ENCODE measurements at regions not wholly inside any gene's neighbourhood (a gene's known extent, or its start where the extent isn't known, plus 50 kb on each side); places are given as distances from the start of the nearest gene placed in this dataset.

- Histone ChIP-seq H3K9ac (ENCODE audit: low read length in 5 of 5) (peak overlapping the region in 4 of 5 donors; percentile 59 to 82 (median 76)), H3K4me1 (ENCODE audit: control insufficient read depth in 5 of 5, insufficient read depth in 5 of 5, low read length in 5 of 5) (peaks cover 37 to 79% (median 70%) of the 10 kb centered on the region in 5 donors), H3K9me3 (ENCODE audit: control insufficient read depth in 5 of 5, low read length in 5 of 5) (no peaks in the 10 kb centered on the region)
These were observed 181.1 kb downstream of the SEC14L1 start for GRCh38 chr17:77321649-77322513.

GRCh38 chr17:77322514-77323412 is 182.0 kb downstream of the SEC14L1 start:
- H3K36me3 ChIP-seq (ENCODE audit: control insufficient read depth in 5 of 5, insufficient read depth in 5 of 5, low read length in 5 of 5): no peaks in the 10 kb centered on the region
- peak overlapping the region; percentile 99 for H3K27ac ChIP-seq (ENCODE audit: low read depth, low read length)
- H3K9ac ChIP-seq (ENCODE audit: low read length in 5 of 5): peak overlapping the region; percentile 72 to 87 (median 79)
- no peaks in the 10 kb centered on the region for H3K27me3 ChIP-seq (ENCODE audit: control insufficient read depth in 5 of 5, insufficient read depth in 4 of 5, low read length in 5 of 5)
- peak overlapping the region; percentile 26 to 57 (median 44) for H3K4me3 ChIP-seq (ENCODE audit: low read depth in 1 of 5, low read length in 5 of 5)
- H3K9me3 ChIP-seq (ENCODE audit: control insufficient read depth in 5 of 5, low read length in 5 of 5): no peaks in the 10 kb centered on the region
- peaks cover 37 to 79% (median 70%) of the 10 kb centered on the region in 5 donors for H3K4me1 ChIP-seq (ENCODE audit: control insufficient read depth in 5 of 5, insufficient read depth in 5 of 5, low read length in 5 of 5)

More at GRCh38 chr17:77321649-77322513, 181.1 kb downstream of the SEC14L1 start:
- H3K4me3 ChIP-seq (ENCODE audit: low read depth in 1 of 5, low read length in 5 of 5): peak overlapping the region; percentile 26 to 55 (median 44)
- no peaks in the 10 kb centered on the region for H3K27me3 ChIP-seq (ENCODE audit: control insufficient read depth in 5 of 5, insufficient read depth in 4 of 5, low read length in 5 of 5)
- no peaks in the 10 kb centered on the region for H3K36me3 ChIP-seq (ENCODE audit: control insufficient read depth in 5 of 5, insufficient read depth in 5 of 5, low read length in 5 of 5)
- H3K27ac ChIP-seq (ENCODE audit: low read depth, low read length): peak overlapping the region; percentile 99

GRCh38 chr17:77323413-77324171 is 182.8 kb downstream of the SEC14L1 start:
- H3K36me3 ChIP-seq (ENCODE audit: control insufficient read depth in 5 of 5, insufficient read depth in 5 of 5, low read length in 5 of 5): no peaks in the 10 kb centered on the region

GRCh38 chr17:77324227-77324626 is 183.5 kb downstream of the SEC14L1 start:
- H3K4me1 ChIP-seq (ENCODE audit: control insufficient read depth in 5 of 5, insufficient read depth in 5 of 5, low read length in 5 of 5): peaks cover 30 to 68% (median 61%) of the 10 kb centered on the region in 5 donors
- H3K36me3 ChIP-seq (ENCODE audit: control insufficient read depth in 5 of 5, insufficient read depth in 5 of 5, low read length in 5 of 5): no peaks in the 10 kb centered on the region
- peak overlapping the region in 3 of 5 donors; percentile 10 to 57 (median 14) for H3K4me3 ChIP-seq (ENCODE audit: low read depth in 1 of 5, low read length in 5 of 5)
- peak overlapping the region; percentile 99 for H3K27ac ChIP-seq (ENCODE audit: low read depth, low read length)
- H3K27me3 ChIP-seq (ENCODE audit: control insufficient read depth in 5 of 5, insufficient read depth in 4 of 5, low read length in 5 of 5): no peaks in the 10 kb centered on the region
- peak overlapping the region; percentile 21 to 82 (median 72) for H3K9ac ChIP-seq (ENCODE audit: low read length in 5 of 5)
- no peaks in the 10 kb centered on the region for H3K9me3 ChIP-seq (ENCODE audit: control insufficient read depth in 5 of 5, low read length in 5 of 5)

More at GRCh38 chr17:77323413-77324171, 182.8 kb downstream of the SEC14L1 start:
- Histone ChIP-seq H3K27ac (ENCODE audit: low read depth, low read length) (peak overlapping the region; percentile 99), H3K4me1 (ENCODE audit: control insufficient read depth in 5 of 5, insufficient read depth in 5 of 5, low read length in 5 of 5) (peaks cover 36 to 75% (median 68%) of the 10 kb centered on the region in 5 donors), H3K9ac (ENCODE audit: low read length in 5 of 5) (peak overlapping the region; percentile 30 to 82 (median 76)), H3K27me3 (ENCODE audit: control insufficient read depth in 5 of 5, insufficient read depth in 4 of 5, low read length in 5 of 5) (no peaks in the 10 kb centered on the region), H3K4me3 (ENCODE audit: low read depth in 1 of 5, low read length in 5 of 5) (peak overlapping the region; percentile 14 to 57 (median 31)), H3K9me3 (ENCODE audit: control insufficient read depth in 5 of 5, low read length in 5 of 5) (no peaks in the 10 kb centered on the region)

- no peaks in the 10 kb centered on the region for H3K36me3 ChIP-seq (ENCODE audit: control insufficient read depth in 5 of 5, insufficient read depth in 5 of 5, low read length in 5 of 5)
- H3K9me3 ChIP-seq (ENCODE audit: control insufficient read depth in 5 of 5, low read length in 5 of 5): no peaks in the 10 kb centered on the region
- peaks cover 27 to 55% (median 47%) of the 10 kb centered on the region in 5 donors for H3K4me1 ChIP-seq (ENCODE audit: control insufficient read depth in 5 of 5, insufficient read depth in 5 of 5, low read length in 5 of 5)
- H3K4me3 ChIP-seq (ENCODE audit: low read depth in 1 of 5, low read length in 5 of 5): peak overlapping the region in 1 of 5 donors; percentile 23
- H3K27me3 ChIP-seq (ENCODE audit: control insufficient read depth in 5 of 5, insufficient read depth in 4 of 5, low read length in 5 of 5): no peaks in the 10 kb centered on the region
- peak overlapping the region; percentile 99 for H3K27ac ChIP-seq (ENCODE audit: low read depth, low read length)
- peak overlapping the region in 3 of 5 donors; percentile 60 to 75 (median 64) for H3K9ac ChIP-seq (ENCODE audit: low read length in 5 of 5)
These were observed 184.9 kb downstream of the SEC14L1 start for GRCh38 chr17:77325577-77326075.

GRCh38 chr17:77326076-77326591 is 185.4 kb downstream of the SEC14L1 start:
- H3K27me3 ChIP-seq (ENCODE audit: control insufficient read depth in 5 of 5, insufficient read depth in 4 of 5, low read length in 5 of 5): no peaks in the 10 kb centered on the region
- no peak overlapping the region for H3K4me3 ChIP-seq (ENCODE audit: low read depth in 1 of 5, low read length in 5 of 5)
- H3K36me3 ChIP-seq (ENCODE audit: control insufficient read depth in 5 of 5, insufficient read depth in 5 of 5, low read length in 5 of 5): no peaks in the 10 kb centered on the region
- H3K4me1 ChIP-seq (ENCODE audit: control insufficient read depth in 5 of 5, insufficient read depth in 5 of 5, low read length in 5 of 5): peaks cover 27 to 51% (median 43%) of the 10 kb centered on the region in 5 donors
- peak overlapping the region in 1 of 5 donors; percentile 60 for H3K9ac ChIP-seq (ENCODE audit: low read length in 5 of 5)
- H3K9me3 ChIP-seq (ENCODE audit: control insufficient read depth in 5 of 5, low read length in 5 of 5): no peaks in the 10 kb centered on the region
- peak overlapping the region; percentile 99 for H3K27ac ChIP-seq (ENCODE audit: low read depth, low read length)

GRCh38 chr17:77326636-77327035 is 185.9 kb downstream of the SEC14L1 start:
- Histone ChIP-seq H3K27me3 (ENCODE audit: control insufficient read depth in 5 of 5, insufficient read depth in 4 of 5, low read length in 5 of 5) (no peaks in the 10 kb centered on the region), H3K4me3 (ENCODE audit: low read depth in 1 of 5, low read length in 5 of 5) (no peak overlapping the region), H3K36me3 (ENCODE audit: control insufficient read depth in 5 of 5, insufficient read depth in 5 of 5, low read length in 5 of 5) (no peaks in the 10 kb centered on the region), H3K9me3 (ENCODE audit: control insufficient read depth in 5 of 5, low read length in 5 of 5) (no peaks in the 10 kb centered on the region), H3K9ac (ENCODE audit: low read length in 5 of 5) (no peak overlapping the region), H3K27ac (ENCODE audit: low read depth, low read length) (peak overlapping the region; percentile 99), H3K4me1 (ENCODE audit: control insufficient read depth in 5 of 5, insufficient read depth in 5 of 5, low read length in 5 of 5) (peaks cover 27 to 52% (median 45%) of the 10 kb centered on the region in 5 donors)

- Histone ChIP-seq H3K4me1 (ENCODE audit: control insufficient read depth in 5 of 5, insufficient read depth in 5 of 5, low read length in 5 of 5) (peaks cover 25 to 52% (median 45%) of the 10 kb centered on the region in 5 donors), H3K27me3 (ENCODE audit: control insufficient read depth in 5 of 5, insufficient read depth in 4 of 5, low read length in 5 of 5) (no peaks in the 10 kb centered on the region), H3K27ac (ENCODE audit: low read depth, low read length) (no peak overlapping the region), H3K4me3 (ENCODE audit: low read depth in 1 of 5, low read length in 5 of 5) (no peak overlapping the region), H3K9me3 (ENCODE audit: control insufficient read depth in 5 of 5, low read length in 5 of 5) (no peaks in the 10 kb centered on the region), H3K36me3 (ENCODE audit: control insufficient read depth in 5 of 5, insufficient read depth in 5 of 5, low read length in 5 of 5) (no peaks in the 10 kb centered on the region), H3K9ac (ENCODE audit: low read length in 5 of 5) (no peak overlapping the region)
These were observed 186.4 kb downstream of the SEC14L1 start for GRCh38 chr17:77327181-77327565.
